Left lung (tissue), 4 donors: ENCODE measurements at regions not wholly inside any gene's neighbourhood (a gene's known extent, or its start where the extent isn't known, plus 50 kb on each side); places are given as distances from the start of the nearest gene placed in this dataset.
A peak's percentile ranks its signal among the peaks of the same experiment; 100 is the strongest.

Source experiments
- ATAC-seq: fragments of 200-7000 bp; cut with Tn5 transposase; one replicate; pipeline ENCODE4 v1.9.1; 2020; ENCODE audit warnings: moderate library complexity
- DNase-seq, 4 donors: peaks; one replicate each; pipeline ENCODE4 v3.0.0-alpha.2; 2013 to 2020
- H3K27ac ChIP-seq, 2 donors: fragments of 200-600 bp; sonication (generic) in 1 of 2; one replicate each; pipeline versions ENCODE4 v1.5.0 to v1.8.0; 2020 to 2021
- H3K27me3 ChIP-seq, 2 donors: fragments of 200-600 bp; sonication (generic) in 1 of 2; one replicate each; pipeline versions ENCODE4 v1.5.0 to v1.8.0; 2020 to 2021
- H3K36me3 ChIP-seq, 2 donors: fragments of 200-600 bp; sonication (generic) in 1 of 2; one replicate each; pipeline versions ENCODE4 v1.5.0 to v1.8.0; 2020 to 2021
- H3K4me1 ChIP-seq, 2 donors: fragments of 200-600 bp; one replicate each; pipeline ENCODE4 v1.8.0; 2021
- H3K4me3 ChIP-seq, 2 donors: fragments of 200-600 bp; sonication (generic) in 1 of 2; one replicate each; pipeline versions ENCODE4 v1.5.0 to v1.8.0; 2020 to 2021; ENCODE audit warnings: mild to moderate bottlenecking in 1 of 2
- H3K9me3 ChIP-seq, 2 donors: fragments of 200-600 bp; sonication (generic) in 1 of 2; one replicate each; pipeline versions ENCODE4 v1.5.0 to v1.8.0; 2020 to 2021
- intact Hi-C, 2 donors: fragments of 100-400 bp; cut with DNase I; formaldehyde crosslinking; loops; one replicate each; pipeline versions ENCODE4 v1.11.2 to v1.14.2; 2022
- TF ChIP-seq, protein P1 (sequence below), 2 donors: fragments of 200-600 bp; sonication (generic) in 1 of 2; IDR thresholded peaks; one replicate each; pipeline versions ENCODE4 v1.5.0 to v1.8.0; 2021; ENCODE audit warnings: antibody characterized with exemption in 2 of 2
- donor health status: DM: no; HTN: yes; CAD: no.
- donor health status: DM: no; HTN: no; CAD: no.

GRCh38 chr10:55466806-55467504, 665.9 kb upstream of the PCDH15 start:
- Histone ChIP-seq H3K4me3 (no peak overlapping the region), H3K9me3 (peaks cover 0 to 2% of the 10 kb centered on the region in 2 donors), H3K36me3 (no peaks in the 10 kb centered on the region), H3K27ac (no peak overlapping the region), H3K4me1 (no peaks in the 10 kb centered on the region), H3K27me3 (no peaks in the 10 kb centered on the region)
- TF ChIP-seq, protein P1, sequence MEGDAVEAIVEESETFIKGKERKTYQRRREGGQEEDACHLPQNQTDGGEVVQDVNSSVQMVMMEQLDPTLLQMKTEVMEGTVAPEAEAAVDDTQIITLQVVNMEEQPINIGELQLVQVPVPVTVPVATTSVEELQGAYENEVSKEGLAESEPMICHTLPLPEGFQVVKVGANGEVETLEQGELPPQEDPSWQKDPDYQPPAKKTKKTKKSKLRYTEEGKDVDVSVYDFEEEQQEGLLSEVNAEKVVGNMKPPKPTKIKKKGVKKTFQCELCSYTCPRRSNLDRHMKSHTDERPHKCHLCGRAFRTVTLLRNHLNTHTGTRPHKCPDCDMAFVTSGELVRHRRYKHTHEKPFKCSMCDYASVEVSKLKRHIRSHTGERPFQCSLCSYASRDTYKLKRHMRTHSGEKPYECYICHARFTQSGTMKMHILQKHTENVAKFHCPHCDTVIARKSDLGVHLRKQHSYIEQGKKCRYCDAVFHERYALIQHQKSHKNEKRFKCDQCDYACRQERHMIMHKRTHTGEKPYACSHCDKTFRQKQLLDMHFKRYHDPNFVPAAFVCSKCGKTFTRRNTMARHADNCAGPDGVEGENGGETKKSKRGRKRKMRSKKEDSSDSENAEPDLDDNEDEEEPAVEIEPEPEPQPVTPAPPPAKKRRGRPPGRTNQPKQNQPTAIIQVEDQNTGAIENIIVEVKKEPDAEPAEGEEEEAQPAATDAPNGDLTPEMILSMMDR (IDR thresholded peaks at IDR 0.05), result no peak
- intact Hi-C loops, result no loop called here
- no peak for DNase-seq
- no peak for ATAC-seq

DNA sequence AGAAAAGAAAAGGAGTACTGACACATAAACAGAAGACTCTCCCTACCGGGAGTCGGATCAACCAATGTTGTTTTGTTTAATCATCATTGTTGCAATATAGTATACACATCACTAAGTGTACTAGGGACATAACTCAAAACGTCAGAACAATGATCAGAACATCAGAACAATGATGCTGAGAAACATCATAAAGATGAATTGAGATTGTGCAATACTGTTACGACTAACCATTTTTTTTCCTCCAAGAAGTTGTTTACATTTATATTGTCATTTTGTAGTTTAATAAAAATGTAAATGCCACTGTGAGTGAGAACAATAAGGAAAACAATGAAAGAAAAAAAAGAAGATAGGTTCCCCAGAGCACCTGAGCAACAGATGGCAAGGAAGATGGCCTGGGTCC, 663.1 kb upstream of the PCDH15 start:
- no peaks in the 10 kb centered on the region for H3K4me1 ChIP-seq
- no peak overlapping the region for H3K27ac ChIP-seq
- intact Hi-C loops, result no loop called here
- no peak overlapping the region for H3K4me3 ChIP-seq
- H3K36me3 ChIP-seq, result no peaks in the 10 kb centered on the region
- no peaks in the 10 kb centered on the region for H3K27me3 ChIP-seq
- no peaks in the 10 kb centered on the region for H3K9me3 ChIP-seq
- ATAC-seq (no peak), DNase-seq (no peak)
- TF ChIP-seq, protein P1 (IDR thresholded peaks at IDR 0.05), result no peak

GRCh38 chr10:55460008-55460407, 659.0 kb upstream of the PCDH15 start:
- Histone ChIP-seq H3K9me3 (no peaks in the 10 kb centered on the region), H3K4me1 (no peaks in the 10 kb centered on the region), H3K4me3 (no peak overlapping the region), H3K36me3 (no peaks in the 10 kb centered on the region), H3K27ac (no peak overlapping the region), H3K27me3 (no peaks in the 10 kb centered on the region)
- intact Hi-C loops, result no loop called here
- DNase-seq (no peak), ATAC-seq (no peak)
- TF ChIP-seq, protein P1 (IDR thresholded peaks at IDR 0.05), result no peak

GRCh38 chr10:55449981-55450380, 649.0 kb upstream of the PCDH15 start:
- Histone ChIP-seq H3K27ac (no peak overlapping the region), H3K9me3 (no peaks in the 10 kb centered on the region), H3K36me3 (no peaks in the 10 kb centered on the region), H3K4me3 (no peak overlapping the region), H3K4me1 (no peaks in the 10 kb centered on the region), H3K27me3 (no peaks in the 10 kb centered on the region)
- ATAC-seq (no peak), DNase-seq (peak in 1 of 4 donors; percentile 31)
- intact Hi-C loops, result no loop called here
- TF ChIP-seq, protein P1 (IDR thresholded peaks at IDR 0.05), result no peak

DNA sequence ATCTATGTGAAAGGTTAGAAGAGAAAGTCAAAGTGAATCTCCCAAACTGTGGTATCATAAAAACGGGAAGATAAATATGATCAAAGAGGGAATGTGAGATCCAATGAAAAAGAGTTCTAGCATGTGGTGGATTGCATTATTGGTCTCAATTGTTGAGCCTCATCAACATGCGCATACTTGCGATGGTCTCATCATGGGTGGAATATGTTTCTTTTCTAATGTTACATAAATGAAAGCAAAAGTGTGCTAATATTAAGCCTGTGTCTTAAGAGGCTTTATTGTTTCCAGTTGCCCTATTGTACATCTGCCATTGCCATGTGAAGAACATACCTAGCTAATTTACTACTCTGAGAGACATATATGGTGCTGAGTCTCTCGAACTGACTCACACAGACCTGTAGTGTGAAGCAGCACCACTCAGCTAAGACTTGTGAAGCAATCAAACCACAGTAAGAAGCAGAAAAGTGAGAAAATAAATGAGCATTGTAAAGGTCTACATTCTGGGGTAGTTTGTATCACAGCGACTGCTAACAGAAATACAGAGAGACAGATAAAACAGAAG, 645.5 kb upstream of the PCDH15 start:
- H3K4me3 ChIP-seq, result no peak overlapping the region
- H3K36me3 ChIP-seq, result no peaks in the 10 kb centered on the region
- H3K4me1 ChIP-seq, result no peaks in the 10 kb centered on the region
- intact Hi-C loops, result no loop called here
- no peaks in the 10 kb centered on the region for H3K27me3 ChIP-seq
- no peak for DNase-seq
- H3K27ac ChIP-seq, result no peak overlapping the region
- no peak for ATAC-seq
- TF ChIP-seq, protein P1 (IDR thresholded peaks at IDR 0.05), result no peak
- no peaks in the 10 kb centered on the region for H3K9me3 ChIP-seq
